Thyroid gland (tissue), 4 donors: ENCODE measurements at regions not wholly inside any gene's neighbourhood (a gene's known extent, or its start where the extent isn't known, plus 50 kb on each side); places are given as distances from the start of the nearest gene placed in this dataset.

ENCODE experiments used
- POLR2A ChIP-seq, 2 donors: fragments of 450-650 bp; IDR thresholded peaks; one replicate each; pipeline ENCODE4 v1.6.1; 2017; ENCODE audit warnings: antibody characterized with exemption in 2 of 2, mild to moderate bottlenecking in 2 of 2, moderate library complexity in 1 of 2
- TF ChIP-seq, protein P1 (sequence below), 6 experiments: fragments of 200-600 bp in 3 of 6; fragments of 450-650 bp in 3 of 6; sonication (generic) in 3 of 6; IDR thresholded peaks; one replicate each; pipeline ENCODE4 v1.5.1; 2016 to 2019; ENCODE audit warnings: antibody characterized with exemption in 6 of 6, mild to moderate bottlenecking in 2 of 6, inconsistent platforms in 1 of 6, moderate library complexity in 1 of 6

GRCh38 chr2:188835821-188836220 is 138.4 kb upstream of the COL3A1 start:
- no peak for TF ChIP-seq POLR2A (IDR thresholded peaks at IDR 0.05)
- TF ChIP-seq, protein P1, sequence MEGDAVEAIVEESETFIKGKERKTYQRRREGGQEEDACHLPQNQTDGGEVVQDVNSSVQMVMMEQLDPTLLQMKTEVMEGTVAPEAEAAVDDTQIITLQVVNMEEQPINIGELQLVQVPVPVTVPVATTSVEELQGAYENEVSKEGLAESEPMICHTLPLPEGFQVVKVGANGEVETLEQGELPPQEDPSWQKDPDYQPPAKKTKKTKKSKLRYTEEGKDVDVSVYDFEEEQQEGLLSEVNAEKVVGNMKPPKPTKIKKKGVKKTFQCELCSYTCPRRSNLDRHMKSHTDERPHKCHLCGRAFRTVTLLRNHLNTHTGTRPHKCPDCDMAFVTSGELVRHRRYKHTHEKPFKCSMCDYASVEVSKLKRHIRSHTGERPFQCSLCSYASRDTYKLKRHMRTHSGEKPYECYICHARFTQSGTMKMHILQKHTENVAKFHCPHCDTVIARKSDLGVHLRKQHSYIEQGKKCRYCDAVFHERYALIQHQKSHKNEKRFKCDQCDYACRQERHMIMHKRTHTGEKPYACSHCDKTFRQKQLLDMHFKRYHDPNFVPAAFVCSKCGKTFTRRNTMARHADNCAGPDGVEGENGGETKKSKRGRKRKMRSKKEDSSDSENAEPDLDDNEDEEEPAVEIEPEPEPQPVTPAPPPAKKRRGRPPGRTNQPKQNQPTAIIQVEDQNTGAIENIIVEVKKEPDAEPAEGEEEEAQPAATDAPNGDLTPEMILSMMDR (IDR thresholded peaks at IDR 0.05), result no peak
